T-helper 1 cell treated with Interleukin-12 subunit alpha and Interleukin-12 subunit beta and Interleukin-4 antibody, amounts not matched to agents 30 ng/mL and 1 ng/mL, for 36 hours (primary cell): ENCODE measurements at regions not wholly inside any gene's neighbourhood (a gene's known extent, or its start where the extent isn't known, plus 50 kb on each side); places are given as distances from the start of the nearest gene placed in this dataset.
"Not testable (repeated sequence)": the region's sequence is repeated elsewhere in the genome, so short reads cannot be mapped to it uniquely, and the experiment has no call there.

Experiments
- intact Hi-C: fragments of 100-400 bp; cut with micrococcal nuclease; formaldehyde crosslinking; loops from one replicate; pipeline ENCODE4 v1.15.1; 2024

- intact Hi-C loops: no loop called here
These were observed 354.6 kb downstream of the MATN1 start for GRCh38 chr1:30368651-30369240.

GRCh38 chr1:30366911-30367310 lies 356.5 kb downstream of the MATN1 start:
- intact Hi-C loops: no loop called here

GRCh38 chr1:30366199-30366598 lies 357.2 kb downstream of the MATN1 start:
- intact Hi-C loops: no loop called here

- intact Hi-C loops: no loop called here
These were observed 357.8 kb downstream of the MATN1 start for GRCh38 chr1:30365596-30365995.

- intact Hi-C loops: no loop called here
These were observed 360.4 kb downstream of the MATN1 start for GRCh38 chr1:30363031-30363430.

GRCh38 chr1:30362603-30362990 lies 360.8 kb downstream of the MATN1 start:
- intact Hi-C loops: no loop called here

GRCh38 chr1:30361890-30362602 lies 361.3 kb downstream of the MATN1 start:
- intact Hi-C loops: not testable (repeated sequence)

- intact Hi-C loops: no loop called here
These were observed 362.6 kb downstream of the MATN1 start for GRCh38 chr1:30360753-30361152.

- intact Hi-C loops: no loop called here
These were observed 363.1 kb downstream of the MATN1 start for GRCh38 chr1:30360281-30360680.

GRCh38 chr1:30359539-30360220 lies 363.7 kb downstream of the MATN1 start:
- intact Hi-C loops: no loop called here

GRCh38 chr1:30358500-30358899 lies 364.9 kb downstream of the MATN1 start:
- intact Hi-C loops: no loop called here

GRCh38 chr1:30356839-30357238 lies 366.5 kb downstream of the MATN1 start:
- intact Hi-C loops: no loop called here

- intact Hi-C loops: no loop called here
These were observed 369.0 kb downstream of the MATN1 start for GRCh38 chr1:30354410-30354809.

GRCh38 chr1:30353637-30354036 lies 369.7 kb downstream of the MATN1 start:
- intact Hi-C loops: no loop called here

- intact Hi-C loops: no loop called here
These were observed 375.2 kb downstream of the MATN1 start for GRCh38 chr1:30348147-30348546.

- intact Hi-C loops: no loop called here
These were observed 377.8 kb downstream of the MATN1 start for GRCh38 chr1:30345491-30346130.

- intact Hi-C loops: no loop called here
These were observed 379.8 kb downstream of the MATN1 start for GRCh38 chr1:30343562-30343961.

GRCh38 chr1:30342535-30343141 lies 380.7 kb downstream of the MATN1 start:
- intact Hi-C loops: no loop called here

GRCh38 chr1:30340934-30341333 lies 382.5 kb downstream of the MATN1 start:
- intact Hi-C loops: no loop called here

GRCh38 chr1:30339866-30340265 lies 383.5 kb downstream of the MATN1 start:
- intact Hi-C loops: no loop called here

- intact Hi-C loops: no loop called here
These were observed 384.6 kb downstream of the MATN1 start for GRCh38 chr1:30338765-30339164.

- intact Hi-C loops: no loop called here
These were observed 386.1 kb downstream of the MATN1 start for GRCh38 chr1:30337324-30337620.
